GM13976 (cell line): ENCODE measurements at regions not wholly inside any gene's neighbourhood (a gene's known extent, or its start where the extent isn't known, plus 50 kb on each side); places are given as distances from the start of the nearest gene placed in this dataset.
"Not testable (repeated sequence)": the region's sequence is repeated elsewhere in the genome, so short reads cannot be mapped to it uniquely, and the experiment has no call there.

Experiments used
- DNase-seq: peaks from one replicate; pipeline ENCODE4 v3.0.0; 2012; ENCODE audit warnings: low spot score
- CTCF ChIP-seq: IDR thresholded peaks from 2 replicates; pipeline ENCODE4 v1.5.1; 2012; ENCODE audit warnings: borderline replicate concordance, mild to moderate bottlenecking; ENCODE audit not compliant: insufficient read depth; ENCODE audit errors: extremely low read depth, missing control alignments, control extremely low read depth
- in situ Hi-C: fragments of 300-500 bp; cut with MboI; formaldehyde crosslinking; loops from one replicate; pipeline ENCODE4 v1.12.0; 2022; ENCODE audit warnings: low sequenced_read_pairs, mixed read lengths, inconsistent platforms; ENCODE audit not compliant: unreplicated experiment

- no peak for DNase-seq
- no peak for TF ChIP-seq CTCF
- in situ Hi-C loops: no loop called here
Measured at GRCh38 chr6:3913958-3914337, 64.8 kb downstream of the FAM50B start.

GRCh38 chr6:3915076-3915791 is 66.1 kb downstream of the FAM50B start:
- TF ChIP-seq CTCF: no peak

GRCh38 chr6:3916211-3916610 is 67.0 kb downstream of the FAM50B start:
- in situ Hi-C loops: no loop called here
- TF ChIP-seq CTCF: no peak
- no peak for DNase-seq

More at GRCh38 chr6:3915076-3915791, 66.1 kb downstream of the FAM50B start:
- DNase-seq: no peak
- in situ Hi-C loops: no loop called here

- in situ Hi-C loops, DNase-seq: not testable (repeated sequence)
Measured at GRCh38 chr6:3916749-3917148, 67.6 kb downstream of the FAM50B start.

- TF ChIP-seq CTCF: no peak
- in situ Hi-C loops: no loop called here
- no peak for DNase-seq
Measured at GRCh38 chr6:3918469-3918868, 69.3 kb downstream of the FAM50B start.

DNA sequence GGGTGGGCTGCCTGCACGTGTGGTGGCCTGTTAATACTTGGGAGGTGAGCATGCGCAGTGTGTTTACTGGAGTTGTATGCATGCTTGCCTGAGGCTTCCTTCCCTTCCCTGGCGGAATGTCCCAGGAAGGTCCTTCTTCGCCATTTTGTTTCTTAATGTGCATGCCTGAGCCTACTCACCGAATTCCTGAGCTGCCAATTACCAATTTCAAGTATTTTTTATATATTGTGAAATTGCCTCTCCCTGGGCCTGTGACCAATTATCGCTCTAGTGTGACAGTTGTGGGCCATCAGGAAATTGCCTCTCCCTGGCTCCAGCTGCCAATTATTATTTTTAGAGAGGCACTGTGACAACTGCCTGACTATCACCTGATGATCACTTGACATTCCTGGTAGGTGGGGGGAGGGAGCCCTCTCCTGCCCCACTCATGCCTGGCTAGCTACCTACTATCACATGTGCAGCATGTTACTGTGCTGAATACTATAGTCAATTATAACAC is 70.0 kb downstream of the FAM50B start:
- no peak for DNase-seq
- no peak for TF ChIP-seq CTCF
- in situ Hi-C loops: no loop called here

DNA sequence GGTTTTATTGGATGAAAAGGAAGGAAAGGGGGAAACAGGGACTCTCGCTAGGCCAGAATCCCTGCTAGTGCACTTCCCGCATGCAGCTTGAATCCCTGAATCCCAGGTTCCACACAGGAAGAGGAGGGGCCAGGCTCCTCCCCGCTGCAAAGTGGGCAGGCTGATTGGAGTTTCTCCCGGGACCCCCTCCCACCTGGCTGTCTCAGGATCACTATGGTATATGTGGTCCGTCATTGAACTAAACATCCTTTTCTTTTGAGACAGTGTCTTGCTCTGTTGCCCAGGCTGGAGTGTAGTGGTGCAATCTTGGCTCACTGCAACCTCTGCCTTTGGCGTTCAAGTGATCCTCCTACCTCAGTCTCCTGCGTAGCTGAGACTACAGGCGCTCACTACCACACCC is 70.7 kb downstream of the FAM50B start:
- no peak for TF ChIP-seq CTCF
- in situ Hi-C loops: no loop called here
- no peak for DNase-seq
